SKM-1 treated with dmso at 0.1 percent for 144 hours (cell line): ENCODE measurements at regions not wholly inside any gene's neighbourhood (a gene's known extent, or its start where the extent isn't known, plus 50 kb on each side); places are given as distances from the start of the nearest gene placed in this dataset.
"Not testable (repeated sequence)": the region's sequence is repeated elsewhere in the genome, so short reads cannot be mapped to it uniquely, and the experiment has no call there.

Experiments used
- DNase-seq: peaks from one replicate; lab custom pipeline; 2025; ENCODE audit not compliant: unreplicated experiment; lab: John Stamatoyannopoulos, UW

DNA sequence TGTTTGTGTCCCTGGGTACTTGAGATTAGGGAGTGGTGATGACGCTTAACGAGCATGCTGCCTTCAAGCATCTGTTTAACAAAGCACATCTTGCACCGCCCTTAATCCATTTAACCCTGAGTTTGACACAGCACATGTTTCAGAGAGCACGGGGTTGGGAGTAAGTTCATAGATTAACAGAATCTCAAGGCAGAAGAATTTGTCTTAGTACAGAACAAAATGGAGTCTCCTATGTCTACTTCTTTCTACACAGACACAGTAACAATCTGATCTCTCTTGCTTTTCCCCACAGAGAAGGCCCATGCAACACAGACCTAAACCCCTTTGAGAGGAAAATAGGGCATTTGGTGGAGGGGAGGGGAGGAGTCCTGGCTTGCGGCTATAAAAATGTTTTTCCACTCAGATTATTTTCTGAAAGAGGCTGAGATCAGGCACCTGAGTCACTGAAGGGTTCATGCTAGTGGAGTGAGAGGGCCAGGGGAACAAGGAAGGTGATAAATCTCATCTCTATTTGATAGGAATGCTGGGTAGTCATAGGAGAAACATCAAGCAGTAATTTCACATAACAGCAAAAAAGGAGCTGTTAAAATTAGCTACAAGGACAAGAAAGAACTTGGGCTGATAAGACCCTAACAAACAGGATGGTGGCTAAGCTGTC, 136.9 kb downstream of the OR2B2 start:
- DNase-seq: not testable (repeated sequence)

DNA sequence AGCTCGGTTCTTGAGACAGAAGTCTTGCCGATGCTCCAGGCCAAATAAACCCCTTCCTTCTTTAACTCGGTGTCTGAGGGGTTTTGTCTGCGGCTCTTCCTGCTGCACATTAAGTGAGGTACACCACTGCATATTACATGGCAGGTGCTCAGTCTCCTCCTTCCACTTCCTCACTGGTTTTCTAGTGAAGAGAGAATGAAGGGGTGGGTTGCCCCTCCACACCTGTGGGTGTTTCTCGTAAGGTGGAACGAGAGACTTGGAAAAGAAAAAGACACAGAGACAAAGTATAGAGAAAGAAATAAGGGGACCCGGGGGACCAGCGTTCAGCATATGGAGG, 138.0 kb downstream of the OR2B2 start:
- not testable (repeated sequence) for DNase-seq

DNA sequence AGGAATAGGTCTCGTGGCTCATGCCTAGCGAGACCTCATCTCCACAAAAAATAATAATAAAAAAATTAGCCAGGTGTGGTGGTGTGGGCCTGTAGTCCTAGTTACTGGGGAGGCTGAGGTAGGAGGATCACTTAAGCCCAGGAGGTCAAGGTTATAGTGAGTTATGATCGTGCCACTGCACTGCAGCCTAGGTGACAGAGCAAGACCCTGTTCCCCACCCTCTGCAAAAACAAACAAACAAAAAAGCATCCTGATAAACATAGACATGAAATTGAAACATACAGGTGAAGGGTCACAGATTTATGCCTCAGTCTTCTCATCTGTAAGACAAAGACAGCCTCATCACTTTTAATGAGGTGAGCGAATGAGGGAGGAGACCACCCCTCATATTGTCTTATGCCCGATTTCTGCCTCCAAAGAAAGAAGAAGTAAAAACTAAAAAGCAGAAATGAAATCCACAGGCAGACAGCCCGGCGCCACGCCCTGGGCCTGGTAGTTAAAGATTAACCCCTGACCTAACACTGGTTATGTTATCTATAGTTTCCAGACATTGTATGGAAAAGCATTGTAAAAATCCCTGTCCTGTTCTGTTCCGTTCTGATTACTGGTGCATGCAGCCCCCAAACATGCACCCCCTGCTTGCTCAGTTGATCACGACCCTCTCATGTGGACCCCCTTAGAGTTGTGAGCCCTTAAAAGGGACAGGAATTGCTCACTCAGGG, 138.5 kb downstream of the OR2B2 start:
- DNase-seq: peak; percentile 25

DNA sequence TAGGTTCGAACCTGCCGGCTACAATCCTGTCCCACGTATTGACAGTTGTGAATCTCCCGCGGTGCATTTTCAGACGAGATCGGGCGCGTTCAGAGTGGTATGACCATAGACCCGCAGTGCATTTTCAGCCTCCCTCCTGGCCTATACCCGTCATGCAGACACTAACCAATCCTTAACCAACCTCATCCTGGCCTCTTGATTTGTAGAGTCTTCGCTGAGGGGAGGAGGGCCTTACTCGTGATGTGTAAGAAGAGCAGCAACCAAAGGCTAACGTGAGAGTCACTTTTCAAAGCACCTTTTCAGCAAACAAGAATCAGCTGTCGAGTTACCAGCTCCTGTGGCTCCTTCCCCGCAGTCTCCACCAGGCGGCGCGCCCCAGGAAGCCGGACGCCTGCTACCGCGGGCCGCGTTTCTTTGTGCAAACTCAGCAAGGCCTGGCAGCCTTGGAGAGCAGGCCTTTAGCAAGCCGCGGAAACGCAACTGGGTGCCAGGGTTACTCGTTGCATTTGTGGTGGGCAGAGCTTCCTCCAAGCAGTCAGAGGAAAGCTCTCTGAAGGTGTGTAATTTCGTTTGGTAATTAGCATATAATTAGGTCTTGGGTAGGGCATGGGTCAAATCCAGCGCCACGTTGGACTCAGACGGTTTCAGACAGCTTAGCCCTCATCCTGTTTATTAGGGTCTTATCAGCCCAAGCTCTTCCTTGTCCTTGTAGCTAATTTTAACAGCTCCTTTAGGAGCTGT, 139.8 kb downstream of the OR2B2 start:
- DNase-seq: peak; percentile 78

DNA sequence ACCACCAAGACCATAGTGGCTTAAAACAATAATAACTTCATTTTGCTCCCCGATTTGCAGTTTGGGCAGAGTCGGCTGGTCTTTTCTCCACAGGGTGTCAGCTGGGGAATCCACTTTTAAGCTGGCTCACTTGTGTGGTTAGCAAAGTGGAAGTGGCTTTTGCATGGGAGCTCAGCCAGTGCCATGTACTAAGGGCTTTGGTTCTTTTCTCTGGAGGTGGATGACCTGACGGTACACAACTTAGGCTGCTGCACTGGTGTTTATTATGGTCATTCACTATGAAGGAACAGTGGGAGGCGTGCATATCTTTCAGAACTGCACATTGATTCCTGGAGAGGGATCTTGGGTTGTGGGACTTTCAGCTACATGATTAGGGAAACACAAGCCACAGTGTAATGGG, 141.0 kb downstream of the OR2B2 start:
- peak; percentile 21 for DNase-seq

- DNase-seq: no peak
Measured at GRCh38 chr6:27770724-27771123, 141.5 kb downstream of the OR2B2 start.

DNA sequence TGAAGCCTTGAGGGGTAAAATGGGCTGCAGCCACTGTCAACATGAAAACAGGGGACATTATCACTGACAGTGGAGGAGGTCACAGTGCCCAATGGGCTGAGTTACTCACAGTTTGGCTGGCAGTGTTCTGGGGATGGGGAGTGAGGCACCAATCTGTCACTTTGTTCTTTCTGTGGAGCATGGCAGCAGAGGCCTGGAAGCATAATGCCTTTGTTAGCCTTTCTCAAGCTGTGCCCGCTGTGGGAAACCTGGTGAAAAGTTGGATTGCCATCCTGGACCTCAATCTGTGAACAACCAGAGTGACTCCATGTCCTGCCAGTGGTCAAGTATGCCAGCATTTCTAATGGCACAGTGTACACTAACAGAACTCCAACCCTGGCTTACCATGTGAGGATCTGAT, 143.6 kb downstream of the OR2B2 start:
- DNase-seq: no peak

- no peak for DNase-seq
Measured at GRCh38 chr6:27767851-27768250, 144.3 kb downstream of the OR2B2 start.

DNA sequence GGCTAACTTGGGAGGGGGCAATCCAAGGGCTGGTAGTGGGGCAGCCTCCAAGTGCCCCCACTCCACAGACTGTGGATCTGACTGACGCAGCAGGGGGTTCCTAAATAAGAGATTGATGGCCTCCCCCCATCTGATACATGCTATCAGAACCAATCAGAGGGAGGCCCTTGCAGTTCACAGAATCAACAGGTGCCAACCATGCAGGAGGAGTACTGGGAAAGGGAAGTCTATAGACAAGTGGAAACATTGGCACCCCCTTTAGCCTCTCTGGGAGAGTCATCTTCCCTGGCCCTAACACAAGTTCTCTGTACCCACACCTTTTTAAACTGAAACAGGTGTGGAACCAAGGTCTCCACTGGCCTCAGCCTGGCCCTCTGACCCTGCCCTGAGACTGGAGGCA, 145.8 kb downstream of the OR2B2 start:
- DNase-seq: no peak

- DNase-seq: no peak
Measured at GRCh38 chr6:27765028-27765590, 147.1 kb downstream of the OR2B2 start.

- no peak for DNase-seq
Measured at GRCh38 chr6:27761391-27761790, 150.8 kb downstream of the OR2B2 start.

DNA sequence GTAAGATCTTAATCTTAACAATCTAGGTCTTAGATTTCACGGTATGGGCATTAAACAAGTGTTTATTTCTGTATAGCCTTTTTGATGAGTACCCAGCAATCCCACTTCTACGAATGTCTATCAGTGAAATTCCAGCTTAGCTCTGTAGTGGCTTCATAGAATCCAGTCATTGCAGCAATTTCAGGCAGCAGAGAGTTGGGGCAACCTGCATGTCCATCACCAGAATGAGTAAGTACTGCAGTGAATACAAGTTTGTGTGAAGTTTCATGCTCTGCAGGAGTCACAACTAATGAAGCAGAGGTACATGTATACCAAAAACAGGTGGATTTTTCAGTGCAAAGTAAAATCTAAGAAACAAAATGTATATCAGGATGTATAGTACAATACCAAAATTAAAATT, 151.7 kb downstream of the OR2B2 start:
- no peak for DNase-seq

GRCh38 chr6:27759930-27760329, 152.3 kb downstream of the OR2B2 start:
- DNase-seq: no peak

DNA sequence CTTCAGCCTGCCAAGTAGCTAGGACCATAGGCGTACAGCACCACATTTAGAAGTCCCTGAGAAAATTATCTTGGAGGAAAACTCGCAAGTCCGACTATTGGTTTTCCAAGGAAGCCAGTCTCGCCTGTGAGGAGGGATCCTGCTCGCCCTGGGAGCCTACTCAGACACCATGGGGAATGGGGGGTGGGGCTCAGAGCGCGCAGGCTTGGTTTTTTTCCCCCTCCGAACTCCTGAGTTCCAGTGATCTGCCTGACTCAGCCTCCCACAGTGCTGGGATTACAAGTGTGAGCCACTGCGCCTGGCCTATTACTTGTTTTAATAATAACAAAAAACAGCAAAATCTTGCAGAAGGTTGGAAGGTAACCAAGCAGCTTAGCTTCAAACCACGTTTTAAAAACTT, 153.7 kb downstream of the OR2B2 start:
- no peak for DNase-seq

DNA sequence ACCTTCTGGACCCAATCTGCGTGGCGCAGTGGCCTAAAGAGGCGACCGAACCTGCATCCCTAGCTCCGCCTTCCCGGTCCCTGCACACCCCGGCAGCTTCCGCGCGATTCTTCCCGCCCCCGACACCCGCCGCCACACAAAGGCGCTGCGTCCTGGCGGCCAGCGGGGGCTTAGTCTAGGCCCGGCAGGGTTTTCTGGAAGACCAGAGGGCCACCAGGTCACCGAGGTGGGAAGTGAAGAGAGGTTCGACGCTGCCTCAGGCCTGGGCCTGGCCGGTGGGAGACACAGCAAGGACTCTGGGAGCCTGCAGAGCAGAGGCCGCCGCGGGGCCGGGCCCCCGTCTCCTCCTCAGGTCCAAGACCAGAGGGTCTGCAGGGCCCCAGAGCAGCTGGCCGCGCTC, 154.9 kb downstream of the OR2B2 start:
- no peak for DNase-seq

DNA sequence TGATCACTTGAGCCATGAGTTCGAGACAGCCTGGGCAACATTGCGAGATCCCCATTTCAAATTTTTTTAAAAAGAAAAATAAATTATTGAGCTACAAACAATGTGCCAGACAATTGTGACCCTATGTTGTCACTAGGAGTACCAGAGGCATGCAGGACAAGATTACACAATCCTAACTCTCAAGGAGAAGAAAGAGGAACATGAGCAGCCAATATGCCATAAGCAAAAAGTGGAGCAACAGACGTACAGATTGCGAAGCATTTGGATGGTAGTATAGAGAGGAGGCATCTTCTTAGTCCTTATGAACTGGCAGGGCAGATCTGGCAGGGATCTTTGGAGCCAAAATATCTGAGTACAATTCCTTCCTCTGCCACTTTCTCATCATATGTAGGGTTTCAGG, 156.4 kb downstream of the OR2B2 start:
- DNase-seq: peak; percentile 98

GRCh38 chr6:27754408-27754782, 157.8 kb downstream of the OR2B2 start:
- no peak for DNase-seq

DNA sequence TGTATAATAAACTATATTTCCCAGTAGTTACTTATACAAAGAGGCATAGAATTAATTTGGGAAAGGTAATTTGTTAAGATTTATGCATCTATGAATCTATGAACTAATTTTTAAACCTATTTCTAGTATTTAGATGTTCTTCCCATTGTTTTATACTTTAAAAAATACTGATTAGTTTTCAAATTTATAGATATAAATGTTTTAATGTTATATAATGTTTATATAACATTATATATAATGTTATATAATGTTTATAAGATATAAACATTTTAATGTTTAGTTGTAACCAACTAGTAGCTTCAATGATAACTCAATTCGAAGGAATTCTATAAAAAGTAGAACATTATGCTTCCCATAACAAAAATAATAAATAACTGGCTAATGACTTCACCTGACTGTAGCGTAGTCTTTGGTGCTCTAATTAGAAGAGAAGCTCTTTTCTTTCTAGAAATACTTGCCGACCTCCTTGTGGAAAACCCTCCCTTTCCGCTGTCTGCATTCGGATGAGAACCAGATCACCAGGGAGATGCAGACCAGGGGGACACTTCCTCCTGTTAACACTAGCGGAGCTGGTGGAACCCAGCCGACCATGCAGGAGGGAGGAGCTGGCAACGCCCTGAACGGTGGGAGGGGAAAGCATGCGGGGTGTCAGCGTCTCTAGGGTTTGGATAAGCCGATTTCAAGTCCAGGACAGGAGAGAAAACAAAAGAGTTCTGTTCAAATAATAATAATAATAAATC, 158.4 kb downstream of the OR2B2 start:
- DNase-seq: peak; percentile 86

GRCh38 chr6:27752038-27752885, 159.9 kb downstream of the OR2B2 start:
- peak; percentile 90 for DNase-seq

DNA sequence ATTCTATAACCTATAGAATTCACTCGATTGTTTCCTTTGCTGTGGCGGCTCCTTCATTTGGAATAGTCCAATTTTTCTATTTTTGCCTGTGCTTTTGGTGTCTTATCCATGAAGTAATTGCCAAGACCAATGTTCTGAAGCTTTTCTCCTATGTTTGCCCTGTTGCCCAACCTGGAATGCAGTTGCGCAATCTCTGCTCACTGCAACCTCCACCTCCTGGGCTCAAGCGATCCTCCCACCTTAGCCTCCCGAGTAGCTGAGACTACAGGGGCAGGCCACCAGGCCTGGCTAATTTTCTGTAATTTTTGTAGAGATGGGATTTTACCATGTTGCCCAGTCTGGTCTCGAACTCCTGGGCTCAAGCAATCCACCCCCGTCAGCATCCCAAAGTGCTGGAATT, 163.5 kb downstream of the OR2B2 start:
- no peak for DNase-seq
